Heart left ventricle (tissue), 13 donors: ENCODE measurements at regions not wholly inside any gene's neighbourhood (a gene's known extent, or its start where the extent isn't known, plus 50 kb on each side); places are given as distances from the start of the nearest gene placed in this dataset.

ENCODE experiments used
- CTCF ChIP-seq, 12 donors: fragments of 200-600 bp; sonication (generic) in 4 of 12; IDR thresholded peaks; one replicate each; pipeline versions ENCODE4 v1.5.0 to v1.8.0; 2018 to 2022; ENCODE audit warnings: antibody characterized with exemption in 12 of 12, mild to moderate bottlenecking in 5 of 12
- POLR2A ChIP-seq, 2 donors: fragments of 450-650 bp; IDR thresholded peaks; one replicate each; pipeline ENCODE4 v1.6.1; 2017; ENCODE audit warnings: antibody characterized with exemption in 2 of 2, mild to moderate bottlenecking in 2 of 2, moderate library complexity in 2 of 2
- donor health status: ischemic (EF 13 %, LVEDD 7.1; RV severe dilation, severe dysfunction).
- donor health status: DM: no; HTN: yes; CAD: no.
- donor health status: DM: no; HTN: no; CAD: no.
- donor health status: ischemic (EF 25% LVEDD 6.9; RV normal size, moderate dysfunction).
- donor health status: ischemic (EF 25% LVEDD 5.7; RV mildly dilated, moderate dysfunction).
- donor health status: ischemic (EF 35%, LVEDD 5.7; RV mildly dilated, moderate dysfunction).
- donor health status: nonischemic (EF 11% LVEDD 7.7; RV severe dilation, severe dysfunction).
- donor health status: DM: yes; HTN: yes; CAD: no.
- donor health status: PGD.
- donor health status: ischemic (EF 29% LVEDD 5.4; RV normal size, mild dysfunction).
- donor health status: nonischemic (EF 23%, LVEDD 6.1; RV moderate dilation, normal function).

DNA sequence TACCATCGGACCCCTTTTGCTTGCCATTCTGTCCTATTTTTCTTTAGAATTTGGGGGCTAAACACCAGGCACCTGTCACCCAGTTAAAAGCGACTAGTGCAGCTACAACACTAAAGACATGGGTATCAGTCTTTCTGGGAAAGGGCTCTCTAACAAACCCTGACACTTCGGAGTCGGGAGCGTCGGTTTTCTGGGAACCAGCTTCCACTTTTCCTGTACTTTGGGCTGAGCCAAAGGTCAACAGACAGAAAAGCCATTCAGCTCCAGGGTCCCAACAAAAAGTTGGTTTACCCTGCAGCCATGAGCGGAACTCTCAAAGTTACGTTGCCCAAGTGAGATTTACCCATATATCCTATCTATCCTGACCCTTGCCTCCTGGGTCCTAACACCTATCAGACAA is 337.0 kb upstream of the SLITRK5 start:
- TF ChIP-seq POLR2A (IDR thresholded peaks at IDR 0.05) (no peak), CTCF (IDR thresholded peaks at IDR 0.05) (no peak)
